DMS79 (cell line): ENCODE measurements at regions not wholly inside any gene's neighbourhood (a gene's known extent, or its start where the extent isn't known, plus 50 kb on each side); places are given as distances from the start of the nearest gene placed in this dataset.

Source experiments
- DNase-seq: peaks from one replicate; lab custom pipeline; 2025; lab: John Stamatoyannopoulos, UW

- no peak for DNase-seq
Observed at GRCh38 chr14:54129850-54130640, 173.4 kb upstream of the BMP4 start.

DNA sequence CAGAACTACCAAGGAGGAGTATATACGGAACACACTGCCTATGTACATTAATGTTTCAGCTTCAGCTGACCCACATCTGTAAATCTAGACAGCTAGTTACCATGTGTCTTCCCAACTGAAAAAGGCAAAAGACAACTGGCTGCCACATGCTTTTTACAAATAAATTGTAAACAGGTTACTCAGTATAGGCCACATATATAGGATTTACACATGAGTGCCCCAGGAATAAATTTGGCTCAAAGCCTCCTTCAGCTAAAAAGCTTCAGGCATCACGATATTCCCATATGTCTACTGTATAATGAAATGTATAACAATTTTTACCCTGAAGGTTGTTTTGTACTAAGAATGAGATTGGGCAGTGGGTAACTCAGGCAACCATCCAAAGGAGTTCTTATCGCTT is 175.9 kb upstream of the BMP4 start:
- DNase-seq, result no peak

GRCh38 chr14:54133896-54134295 is 177.3 kb upstream of the BMP4 start:
- no peak for DNase-seq

- no peak for DNase-seq
Observed at GRCh38 chr14:54135804-54136280, 179.2 kb upstream of the BMP4 start.

GRCh38 chr14:54136894-54137613 is 180.4 kb upstream of the BMP4 start:
- DNase-seq, result no peak

DNA sequence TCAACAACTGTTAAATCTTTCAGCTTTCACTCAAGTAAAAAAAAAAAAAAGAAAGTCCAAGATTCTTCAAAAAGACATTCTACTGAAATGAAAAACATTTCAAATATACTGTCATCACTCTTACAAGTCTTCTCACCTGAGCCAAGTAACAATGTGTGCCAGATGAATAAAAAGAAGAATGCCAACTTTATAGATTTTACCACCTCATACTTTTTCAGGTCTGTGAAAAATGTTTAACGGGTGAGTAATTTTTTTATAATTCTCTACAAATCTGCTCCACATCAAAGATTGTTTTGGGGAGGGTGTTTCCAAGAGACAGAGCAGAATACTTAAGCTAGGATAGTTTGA is 181.0 kb upstream of the BMP4 start:
- no peak for DNase-seq

GRCh38 chr14:54138024-54138353 is 181.4 kb upstream of the BMP4 start:
- DNase-seq, result no peak

DNA sequence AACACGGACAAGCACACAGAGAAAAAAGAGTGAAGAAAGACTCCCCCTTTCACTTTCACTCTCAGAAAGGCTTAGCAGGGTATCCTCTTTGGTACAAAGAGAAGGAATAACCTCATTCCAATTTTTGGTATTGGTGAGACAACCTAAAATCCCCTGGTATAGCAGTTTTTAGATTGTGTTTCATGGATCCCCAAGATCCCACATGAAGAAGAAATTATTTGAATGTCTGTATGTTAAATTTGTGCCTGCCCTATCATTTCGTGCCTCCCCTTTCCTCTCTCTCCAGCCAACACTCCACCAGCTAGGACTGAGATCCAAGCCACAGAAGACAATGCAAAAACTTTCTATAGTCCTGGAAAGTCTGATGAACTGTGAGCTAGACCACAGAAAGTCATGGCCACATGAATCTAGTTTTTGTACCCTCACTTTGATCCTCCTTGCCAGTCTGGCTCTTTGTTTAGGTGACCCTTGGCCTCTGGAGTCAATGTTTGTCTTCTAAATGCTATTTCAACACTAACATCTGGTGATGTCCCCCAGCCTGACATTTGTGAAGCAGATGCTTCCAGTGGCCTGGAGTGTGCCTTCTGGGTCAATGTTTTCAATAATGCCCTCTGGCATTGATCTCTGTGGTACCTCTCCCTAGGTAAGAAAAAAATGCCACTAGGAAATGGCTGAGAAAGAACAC is 181.9 kb upstream of the BMP4 start:
- DNase-seq, result no peak

DNA sequence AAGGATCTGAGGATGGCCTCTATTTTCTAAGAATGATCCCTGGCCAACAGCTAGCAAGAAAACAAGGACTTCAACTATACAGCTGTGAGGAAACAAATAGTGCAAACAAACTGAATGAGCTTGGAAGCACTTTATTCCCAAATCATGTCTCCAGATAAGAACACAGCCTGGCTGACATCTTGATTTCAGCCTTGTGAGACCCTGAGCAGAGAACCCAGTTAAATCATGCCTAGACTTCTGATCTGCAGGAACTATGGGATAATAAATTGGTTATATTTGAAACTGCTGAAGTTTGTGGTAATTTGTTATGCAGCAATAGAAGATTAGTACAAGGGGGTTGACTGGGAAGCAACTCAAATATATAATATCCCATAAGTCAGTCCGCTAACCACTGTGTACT is 183.9 kb upstream of the BMP4 start:
- no peak for DNase-seq

GRCh38 chr14:54146601-54147000 is 190.0 kb upstream of the BMP4 start:
- DNase-seq, result no peak

DNA sequence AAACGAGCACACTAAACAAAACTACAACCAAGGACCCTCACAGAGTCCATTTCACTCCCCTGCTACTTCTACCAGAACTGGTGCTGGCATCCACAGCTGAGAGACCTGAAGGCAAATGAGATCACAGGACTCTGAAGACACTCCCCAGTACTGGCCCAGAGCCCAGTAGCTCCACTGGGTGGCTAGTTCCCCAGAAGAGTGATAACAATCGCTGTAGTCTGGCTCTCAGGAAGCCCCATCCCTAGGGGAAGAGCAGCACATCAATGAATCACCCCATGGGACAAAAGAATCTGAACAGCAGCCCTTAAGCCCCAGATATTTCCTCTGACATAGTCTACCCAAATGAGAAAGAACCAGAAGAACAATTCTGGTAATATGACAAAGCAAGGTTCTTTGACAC is 190.7 kb upstream of the BMP4 start:
- no peak for DNase-seq

DNA sequence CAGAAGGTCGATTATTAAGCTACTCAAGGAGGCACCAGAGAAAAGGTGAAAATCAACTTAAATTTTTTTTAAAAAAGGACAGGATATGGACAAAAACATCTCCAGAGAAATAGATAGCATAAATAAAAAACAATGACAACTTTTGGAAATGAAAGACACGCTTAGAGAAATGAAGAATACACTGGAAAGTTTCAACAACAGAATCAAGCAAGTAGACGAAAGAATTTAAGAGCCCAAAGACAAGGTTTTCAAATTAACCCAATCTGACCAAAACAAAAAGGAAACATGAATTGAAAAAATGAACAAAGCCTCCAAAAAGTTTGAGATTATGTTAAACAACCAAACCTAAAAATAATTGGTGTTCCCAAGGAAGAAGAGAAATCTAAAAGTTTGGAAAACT is 191.1 kb upstream of the BMP4 start:
- no peak for DNase-seq

GRCh38 chr14:54148251-54148650 is 191.6 kb upstream of the BMP4 start:
- no peak for DNase-seq

DNA sequence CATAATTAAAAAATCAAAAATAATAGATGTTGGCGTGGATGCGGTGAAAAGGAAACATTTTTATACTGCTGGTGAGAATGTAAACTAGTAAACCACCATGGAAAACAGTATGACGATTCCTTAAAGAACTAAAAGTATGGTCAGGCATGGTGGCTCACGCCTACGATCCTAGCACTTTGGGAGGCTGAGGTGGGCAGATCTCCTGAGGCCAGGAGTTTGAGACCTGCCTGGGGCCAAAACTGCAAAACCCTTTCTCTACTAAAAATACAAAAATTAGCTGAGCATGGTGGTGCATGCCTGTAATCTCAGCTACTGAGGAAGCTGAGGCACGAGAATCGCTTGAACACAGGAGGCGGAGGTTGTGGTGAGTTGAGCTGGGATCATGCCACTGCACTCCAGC is 195.7 kb upstream of the BMP4 start:
- DNase-seq, result no peak

DNA sequence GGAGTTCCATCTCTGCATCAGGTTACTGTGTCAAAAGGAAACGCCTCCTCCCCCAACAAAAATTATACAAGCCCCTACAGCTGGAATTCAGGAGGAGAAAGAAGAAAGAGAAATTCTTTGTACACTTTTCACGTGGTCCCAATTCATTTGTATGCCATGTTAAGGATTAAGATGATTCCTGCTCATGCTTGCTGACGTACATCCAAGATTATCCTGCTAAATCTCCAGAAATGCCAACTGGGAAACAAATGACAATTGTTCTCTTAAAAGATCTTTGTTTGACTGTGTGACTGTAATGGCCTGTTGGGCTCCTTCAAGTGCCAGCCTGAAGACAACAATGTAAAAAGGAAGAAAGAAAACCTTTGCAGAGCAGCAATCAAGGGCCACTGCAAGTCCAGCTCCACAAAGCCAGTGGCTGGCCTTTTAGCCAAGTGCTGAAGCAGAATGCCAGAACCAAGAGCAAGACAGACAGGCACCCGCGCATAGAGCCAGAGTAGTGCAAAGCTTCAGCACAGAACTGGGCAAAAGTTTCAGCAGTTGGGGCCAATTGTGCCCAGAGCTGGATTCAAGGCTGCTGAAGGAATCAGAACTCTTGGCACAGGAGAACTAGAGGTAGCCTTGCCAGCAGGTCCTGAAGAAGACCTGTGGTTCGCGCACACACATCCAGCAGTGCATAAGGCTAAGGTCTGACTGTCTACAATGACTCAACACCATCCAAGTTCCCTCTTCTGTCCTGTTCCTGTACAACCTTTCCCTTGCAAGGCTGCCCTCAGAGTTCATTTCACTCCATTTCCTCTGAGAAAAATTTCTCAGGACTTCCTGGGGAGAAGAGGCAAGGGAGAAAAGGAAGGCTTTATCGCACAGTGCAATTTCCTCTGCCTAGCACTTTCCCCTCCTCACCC is 209.7 kb upstream of the BMP4 start:
- no peak for DNase-seq

DNA sequence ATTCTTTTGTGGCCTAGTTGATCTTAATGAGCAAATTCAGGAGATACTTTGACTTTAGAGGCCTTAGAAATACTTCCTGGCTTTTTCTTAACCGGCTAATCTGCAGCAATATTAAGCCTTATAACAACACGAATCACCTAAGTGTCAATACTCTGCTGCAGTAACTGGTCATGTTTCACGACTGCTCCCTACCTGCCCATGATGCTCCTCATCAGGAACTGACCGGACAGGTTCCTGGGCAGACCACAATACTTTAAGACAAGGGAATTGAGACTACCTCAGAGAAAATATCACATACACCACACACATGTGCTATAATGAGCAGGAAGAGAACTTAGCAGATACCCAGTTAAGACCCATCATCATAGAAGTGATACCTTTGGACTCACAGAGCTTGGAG is 211.9 kb upstream of the BMP4 start:
- DNase-seq, result no peak

- no peak for DNase-seq
Observed at GRCh38 chr14:54169254-54169924, 212.8 kb upstream of the BMP4 start.

DNA sequence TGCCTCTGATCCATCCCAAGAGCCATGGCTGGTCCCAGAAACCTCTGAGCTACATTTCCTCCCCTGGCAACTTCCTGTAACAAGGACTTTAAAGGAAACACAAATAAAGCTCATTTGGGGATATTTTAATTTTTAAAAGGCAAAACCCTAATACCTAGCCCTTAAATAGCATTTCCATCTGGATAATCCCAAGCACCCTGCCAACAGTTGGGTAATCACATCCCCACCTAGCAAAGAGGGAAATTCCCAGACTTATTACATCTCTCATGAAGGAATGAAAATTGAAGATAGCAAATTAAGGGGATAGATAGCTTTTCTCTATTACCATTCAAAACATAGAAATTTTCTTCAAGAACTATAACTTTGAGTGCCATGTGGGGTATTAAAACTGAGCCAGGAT is 213.7 kb upstream of the BMP4 start:
- DNase-seq, result no peak

DNA sequence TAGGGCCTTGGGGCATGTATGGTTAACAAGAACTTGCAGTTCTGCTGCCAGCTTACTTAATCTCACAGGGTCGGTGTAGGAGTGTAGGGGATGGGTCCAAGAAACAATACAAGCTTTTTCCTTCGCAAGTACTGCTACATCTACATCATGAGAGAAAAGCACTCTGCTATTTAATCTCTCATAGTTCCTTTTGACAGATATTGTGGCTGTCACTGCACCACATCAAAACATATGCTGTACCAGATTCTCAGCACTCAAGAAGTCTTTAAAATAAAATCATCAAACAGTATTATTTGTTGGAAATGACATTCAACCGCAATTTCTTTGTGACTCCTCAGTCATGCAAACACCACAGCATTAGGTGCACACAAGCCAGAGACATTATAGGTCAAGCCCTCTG is 215.5 kb upstream of the BMP4 start:
- no peak for DNase-seq

DNA sequence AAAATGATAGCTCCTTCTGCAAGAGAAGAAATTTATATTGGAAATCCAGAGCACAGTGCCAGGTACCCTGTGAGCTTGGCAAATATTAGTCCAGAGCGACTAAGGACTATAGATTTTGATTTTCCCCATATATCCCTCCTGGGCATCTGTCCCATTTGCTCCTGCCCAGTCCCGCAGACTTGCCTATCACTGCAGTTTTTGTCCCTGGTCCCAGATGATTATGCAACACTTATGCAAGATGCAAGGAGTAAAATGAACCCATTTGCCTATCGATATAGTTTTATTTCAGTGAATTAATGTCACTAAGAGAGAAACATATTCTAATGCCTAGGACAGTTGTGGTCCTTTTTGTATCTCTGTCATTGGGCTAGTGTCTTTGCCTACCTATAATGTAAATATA is 215.9 kb upstream of the BMP4 start:
- no peak for DNase-seq

DNA sequence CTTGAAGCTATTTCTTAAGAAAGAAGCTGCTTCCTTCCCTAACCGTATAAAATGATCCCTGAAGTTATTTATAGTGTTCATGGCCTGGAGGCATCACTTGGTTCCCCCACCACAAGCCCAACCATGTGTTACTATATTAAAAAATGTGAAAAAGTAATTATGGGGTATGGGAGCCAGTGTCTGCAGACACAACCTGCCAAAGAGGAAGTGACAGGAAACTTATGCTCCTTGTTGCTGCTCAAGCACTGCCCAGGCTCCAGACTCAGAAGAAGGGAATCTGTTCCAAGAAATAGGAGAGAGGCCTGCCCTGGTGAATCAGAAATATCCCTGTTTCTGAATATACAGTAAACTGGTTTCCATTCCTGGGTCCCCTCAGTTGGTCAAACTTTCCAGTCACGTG is 217.2 kb upstream of the BMP4 start:
- DNase-seq, result no peak

DNA sequence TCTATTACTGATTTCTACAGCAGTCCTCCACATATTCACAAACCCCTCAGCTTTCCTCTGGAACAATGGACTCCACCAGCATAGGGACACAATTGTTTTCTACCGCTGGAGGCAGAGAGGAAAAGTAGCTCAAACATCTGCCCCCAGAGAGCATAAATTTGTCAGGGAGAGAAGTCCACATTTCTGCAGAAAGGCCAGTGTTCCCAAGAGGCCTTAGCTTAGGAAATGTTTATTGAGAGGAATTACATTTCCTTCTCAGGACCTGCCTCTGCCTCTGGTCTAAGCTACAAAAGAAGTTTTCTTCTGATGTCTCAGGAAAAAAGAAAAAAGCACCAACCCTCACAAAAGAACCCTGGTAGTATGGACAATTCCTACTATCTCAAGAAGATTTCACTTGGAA is 217.8 kb upstream of the BMP4 start:
- no peak for DNase-seq
